RWPE1 (cell line): ENCODE measurements at regions not wholly inside any gene's neighbourhood (a gene's known extent, or its start where the extent isn't known, plus 50 kb on each side); places are given as distances from the start of the nearest gene placed in this dataset.

Experiments used
- CTCF ChIA-PET: fragments of 350-600 bp; sonication (Branson Sonifier 250); formaldehyde crosslinking; extraction: SDS; loops from one replicate; lab custom pipeline; 2021; lab: Yijun Ruan, JAX
- POLR2A ChIA-PET: fragments of 400-600 bp; formaldehyde crosslinking; extraction: SDS; loops from one replicate; lab custom pipeline; 2020; ENCODE audit warnings: antibody characterized with exemption; ENCODE audit not compliant: low non-redundant PET; lab: Yijun Ruan, JAX
- DNase-seq: peaks from one replicate; pipeline ENCODE4 v3.0.0; 2012; ENCODE audit warnings: low spot score
- H3K27ac ChIP-seq: fragments of 450-650 bp; 2 replicates; pipeline ENCODE4 v1.5.1; 2017
- TF ChIP-seq, protein P1 (sequence below): fragments of 450-650 bp; conservative IDR thresholded peaks from 2 replicates; pipeline ENCODE4 v1.5.1; 2017; ENCODE audit warnings: low read depth, mild to moderate bottlenecking

DNA sequence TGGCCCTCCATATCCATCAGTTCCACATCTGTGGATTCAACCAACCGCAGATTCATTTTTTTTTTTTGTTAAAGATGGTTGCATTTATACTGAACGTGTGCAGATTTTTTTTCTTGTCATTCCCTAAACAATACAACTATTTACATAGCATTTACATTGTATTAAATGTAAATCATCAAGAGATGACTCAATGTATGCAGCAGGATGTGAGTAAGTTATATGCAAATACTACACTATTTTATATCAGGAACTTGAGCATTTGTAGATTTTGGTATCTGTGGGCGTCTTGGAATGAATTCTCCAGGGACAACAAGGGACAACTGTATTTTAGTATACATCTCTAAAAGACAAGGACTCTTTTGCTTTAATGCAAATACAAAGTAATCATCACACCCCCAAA, 299.2 kb upstream of the ZNF608 start:
- ChIA-PET CTCF (no interaction called here), POLR2A (no interaction called here)
- no peak overlapping the region for H3K27ac ChIP-seq
- TF ChIP-seq, protein P1, sequence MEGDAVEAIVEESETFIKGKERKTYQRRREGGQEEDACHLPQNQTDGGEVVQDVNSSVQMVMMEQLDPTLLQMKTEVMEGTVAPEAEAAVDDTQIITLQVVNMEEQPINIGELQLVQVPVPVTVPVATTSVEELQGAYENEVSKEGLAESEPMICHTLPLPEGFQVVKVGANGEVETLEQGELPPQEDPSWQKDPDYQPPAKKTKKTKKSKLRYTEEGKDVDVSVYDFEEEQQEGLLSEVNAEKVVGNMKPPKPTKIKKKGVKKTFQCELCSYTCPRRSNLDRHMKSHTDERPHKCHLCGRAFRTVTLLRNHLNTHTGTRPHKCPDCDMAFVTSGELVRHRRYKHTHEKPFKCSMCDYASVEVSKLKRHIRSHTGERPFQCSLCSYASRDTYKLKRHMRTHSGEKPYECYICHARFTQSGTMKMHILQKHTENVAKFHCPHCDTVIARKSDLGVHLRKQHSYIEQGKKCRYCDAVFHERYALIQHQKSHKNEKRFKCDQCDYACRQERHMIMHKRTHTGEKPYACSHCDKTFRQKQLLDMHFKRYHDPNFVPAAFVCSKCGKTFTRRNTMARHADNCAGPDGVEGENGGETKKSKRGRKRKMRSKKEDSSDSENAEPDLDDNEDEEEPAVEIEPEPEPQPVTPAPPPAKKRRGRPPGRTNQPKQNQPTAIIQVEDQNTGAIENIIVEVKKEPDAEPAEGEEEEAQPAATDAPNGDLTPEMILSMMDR = no peak
- peak; percentile 42 for DNase-seq

- no peak for DNase-seq
- ChIA-PET CTCF (interaction anchor here (0.5 to 0.6 kb wide), 2 partner anchors 467 to 1213 kb away, joined by 3 to 4 read pairs; no protein-coding TSS in a partner anchor), POLR2A (no interaction called here)
- TF ChIP-seq, protein P1 = no peak
- no peak overlapping the region for H3K27ac ChIP-seq
Measured at GRCh38 chr5:125046838-125047237, 300.4 kb upstream of the ZNF608 start.

DNA sequence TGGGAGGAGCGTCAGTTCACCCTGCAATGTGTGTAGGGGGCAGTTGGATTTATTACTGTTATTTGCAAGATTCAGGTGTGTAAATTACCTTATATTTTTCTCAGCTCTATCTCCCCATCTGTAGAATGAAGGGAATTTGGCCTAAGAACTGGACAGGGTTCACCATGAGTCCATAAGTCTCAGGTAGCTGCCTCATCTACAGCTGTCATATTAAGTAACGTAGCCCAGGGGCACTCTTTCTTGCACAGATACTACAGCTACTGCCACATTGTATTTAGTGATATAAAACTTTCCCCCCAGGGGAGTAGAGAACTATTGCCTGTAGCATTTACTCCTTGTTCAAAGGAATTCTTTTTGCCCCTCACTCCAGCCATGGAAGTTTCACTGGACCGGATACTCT, 301.4 kb upstream of the ZNF608 start:
- H3K27ac ChIP-seq = no peak overlapping the region
- CTCF ChIA-PET = interaction anchor here (0.6 kb wide), 1 partner anchor 574 kb away, joined by 3 read pairs; no protein-coding TSS in a partner anchor
- POLR2A ChIA-PET = interaction anchor here (0.6 kb wide), 1 partner anchor 240 kb away, joined by 3 read pairs; no protein-coding TSS in a partner anchor
- no peak for DNase-seq
- TF ChIP-seq, protein P1 = no peak

DNA sequence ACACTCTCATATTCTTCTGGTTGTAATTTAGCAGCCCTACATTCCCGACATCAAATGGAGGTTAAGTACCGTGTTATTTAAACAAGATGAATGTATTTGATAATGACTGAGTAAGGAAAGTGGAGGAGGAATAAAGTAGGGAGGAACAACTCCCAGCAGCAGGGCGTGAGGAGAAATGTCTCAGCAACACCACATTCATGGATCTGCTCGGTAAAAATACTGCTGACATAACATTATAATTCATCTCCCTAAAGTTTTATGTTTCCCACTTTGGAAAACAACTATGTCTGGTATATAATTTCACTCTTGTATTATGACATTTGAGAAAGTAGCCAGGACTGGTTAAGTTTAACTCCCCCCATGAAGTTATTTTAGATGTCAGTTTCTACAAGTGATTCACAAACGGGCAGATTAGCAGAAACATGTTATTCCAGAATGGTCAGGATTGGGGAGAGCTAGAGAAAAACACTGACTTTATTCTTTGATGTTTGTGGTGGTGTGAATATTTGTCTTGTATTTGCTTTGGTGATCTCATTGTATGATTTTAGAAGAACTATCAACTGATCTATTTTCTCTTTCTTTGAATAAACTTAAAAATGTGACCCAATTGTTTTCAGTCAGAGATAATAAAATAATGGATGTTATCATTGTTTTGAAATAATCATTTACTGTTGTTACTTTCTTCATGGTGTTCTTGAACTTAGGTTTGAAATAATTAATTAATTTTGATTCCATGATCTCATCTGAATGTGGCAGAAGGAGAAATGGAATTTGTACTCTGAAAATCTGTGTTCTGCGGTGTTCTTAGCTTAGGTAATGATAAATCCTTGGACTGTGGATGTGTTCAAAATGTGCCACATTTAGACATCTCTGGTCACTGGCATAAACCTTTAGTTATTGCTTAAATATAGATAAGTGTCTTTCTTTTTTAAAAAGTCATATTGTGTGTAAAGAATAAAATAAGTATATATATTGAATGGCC, 303.6 kb upstream of the ZNF608 start:
- H3K27ac ChIP-seq = no peak overlapping the region
- CTCF ChIA-PET = no interaction called here
- DNase-seq = no peak
- TF ChIP-seq, protein P1 = no peak
- POLR2A ChIA-PET = interaction anchor here (0.5 to 0.7 kb wide), 2 partner anchors 22 to 1220 kb away, joined by 3 to 4 read pairs; no protein-coding TSS in a partner anchor

- POLR2A ChIA-PET = no interaction called here
- H3K27ac ChIP-seq = no peak overlapping the region
- no peak for DNase-seq
- CTCF ChIA-PET = no interaction called here
- TF ChIP-seq, protein P1 = no peak
Measured at GRCh38 chr5:125050926-125051325, 304.5 kb upstream of the ZNF608 start.

- DNase-seq = no peak
- no peak overlapping the region for H3K27ac ChIP-seq
- TF ChIP-seq, protein P1 = no peak
- ChIA-PET CTCF (no interaction called here), POLR2A (no interaction called here)
Measured at GRCh38 chr5:125052584-125052983, 306.1 kb upstream of the ZNF608 start.
